Endodermal cell (in vitro differentiated cells): ENCODE measurements at regions not wholly inside any gene's neighbourhood (a gene's known extent, or its start where the extent isn't known, plus 50 kb on each side); places are given as distances from the start of the nearest gene placed in this dataset.

ENCODE experiments used
- DNase-seq: peaks from one replicate; pipeline ENCODE4 v3.0.0-alpha.2; 2017
- H3K27ac ChIP-seq: 2 replicates; pipeline ENCODE4 v1.5.1; 2013; ENCODE audit warnings: mild to moderate bottlenecking, low read depth, low read length, moderate library complexity
- H3K27me3 ChIP-seq: 2 replicates; pipeline ENCODE4 v1.6.1; 2013; ENCODE audit warnings: mild to moderate bottlenecking, low read length, moderate library complexity; ENCODE audit not compliant: insufficient read depth, control insufficient read depth, poor library complexity, severe bottlenecking
- H3K36me3 ChIP-seq: 2 replicates; pipeline ENCODE4 v1.7.0; 2013; ENCODE audit warnings: mild to moderate bottlenecking, low read length, moderate library complexity; ENCODE audit not compliant: control insufficient read depth, insufficient read depth
- H3K4me1 ChIP-seq: one replicate; pipeline ENCODE4 v1.7.0; 2013; ENCODE audit warnings: low read length; ENCODE audit not compliant: control insufficient read depth, insufficient read depth
- H3K4me3 ChIP-seq: 2 replicates; pipeline ENCODE4 v1.5.1; 2013; ENCODE audit warnings: mild to moderate bottlenecking, low read length, moderate library complexity
- H3K9ac ChIP-seq: 2 replicates; pipeline ENCODE4 v1.6.1; 2013; ENCODE audit warnings: mild to moderate bottlenecking, low read length, moderate library complexity; ENCODE audit not compliant: poor library complexity, severe bottlenecking; ENCODE audit errors: extremely low read depth
- H3K9me3 ChIP-seq: 2 replicates; pipeline ENCODE4 v1.6.1; 2013; ENCODE audit warnings: mild to moderate bottlenecking, low read length, moderate library complexity; ENCODE audit not compliant: control insufficient read depth
- H3K27ac Mint-ChIP-seq: 2 replicates; pipeline ENCODE4 v1.8.0; 2020; ENCODE audit warnings: mixed read lengths
- H3K27me3 Mint-ChIP-seq: 2 replicates; pipeline ENCODE4 v1.8.0; 2021; ENCODE audit warnings: mild to moderate bottlenecking, mixed read lengths; ENCODE audit not compliant: insufficient read depth
- H3K36me3 Mint-ChIP-seq: 2 replicates; pipeline ENCODE4 v1.8.0; 2020; ENCODE audit warnings: low read depth, mixed read lengths
- H3K4me1 Mint-ChIP-seq: 2 replicates; pipeline ENCODE4 v1.8.0; 2020; ENCODE audit warnings: mixed read lengths
- H3K4me3 Mint-ChIP-seq: 2 replicates; pipeline ENCODE4 v1.8.0; 2020; ENCODE audit warnings: mild to moderate bottlenecking, moderate library complexity, mixed read lengths
- H3K9me3 Mint-ChIP-seq: 2 replicates; pipeline ENCODE4 v1.8.0; 2020; ENCODE audit warnings: mild to moderate bottlenecking, mixed read lengths
- WGBS, 2 experiments: methylation state at CpG; one replicate each; pipeline versions ENCODE4 v1.1.5 to v1.1.7; 2013; ENCODE audit warnings: missing lambda C conversion rate in 2 of 2, mixed read lengths in 1 of 2; ENCODE audit not compliant: insufficient coverage in 1 of 2, insufficient read length in 1 of 2; 5-methylcytosine and 5-hydroxymethylcytosine counted together
- TF ChIP-seq, protein P1 (sequence below): fragments of 200-600 bp; sonication (generic); conservative IDR thresholded peaks from 2 replicates; pipeline ENCODE4 v1.5.0; 2021; ENCODE audit warnings: antibody characterized with exemption, mild to moderate bottlenecking

- Histone ChIP-seq H3K27me3 (no peaks in the 10 kb centered on the region), H3K9ac (no peak overlapping the region), H3K9me3 (no peaks in the 10 kb centered on the region), H3K4me3 (no peak overlapping the region), H3K27ac (no peak overlapping the region), H3K36me3 (no peaks in the 10 kb centered on the region), H3K4me1 (no peaks in the 10 kb centered on the region)
- TF ChIP-seq, protein P1, sequence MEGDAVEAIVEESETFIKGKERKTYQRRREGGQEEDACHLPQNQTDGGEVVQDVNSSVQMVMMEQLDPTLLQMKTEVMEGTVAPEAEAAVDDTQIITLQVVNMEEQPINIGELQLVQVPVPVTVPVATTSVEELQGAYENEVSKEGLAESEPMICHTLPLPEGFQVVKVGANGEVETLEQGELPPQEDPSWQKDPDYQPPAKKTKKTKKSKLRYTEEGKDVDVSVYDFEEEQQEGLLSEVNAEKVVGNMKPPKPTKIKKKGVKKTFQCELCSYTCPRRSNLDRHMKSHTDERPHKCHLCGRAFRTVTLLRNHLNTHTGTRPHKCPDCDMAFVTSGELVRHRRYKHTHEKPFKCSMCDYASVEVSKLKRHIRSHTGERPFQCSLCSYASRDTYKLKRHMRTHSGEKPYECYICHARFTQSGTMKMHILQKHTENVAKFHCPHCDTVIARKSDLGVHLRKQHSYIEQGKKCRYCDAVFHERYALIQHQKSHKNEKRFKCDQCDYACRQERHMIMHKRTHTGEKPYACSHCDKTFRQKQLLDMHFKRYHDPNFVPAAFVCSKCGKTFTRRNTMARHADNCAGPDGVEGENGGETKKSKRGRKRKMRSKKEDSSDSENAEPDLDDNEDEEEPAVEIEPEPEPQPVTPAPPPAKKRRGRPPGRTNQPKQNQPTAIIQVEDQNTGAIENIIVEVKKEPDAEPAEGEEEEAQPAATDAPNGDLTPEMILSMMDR, result no peak
- Mint-ChIP-seq H3K36me3 (no peaks in the 10 kb centered on the region), H3K4me3 (no peak overlapping the region), H3K27ac (no peak overlapping the region), H3K9me3 (no peaks in the 10 kb centered on the region), H3K27me3 (no peaks in the 10 kb centered on the region), H3K4me1 (peaks cover 2% of the 10 kb centered on the region)
- DNase-seq, result no peak
- WGBS, 2 experiments, result 87 to 94% methylated on average over 3 to 4 of the region's 4 CpGs
Measured at GRCh38 chr2:196439760-196440159, 199.8 kb upstream of the CCDC150 start.

DNA sequence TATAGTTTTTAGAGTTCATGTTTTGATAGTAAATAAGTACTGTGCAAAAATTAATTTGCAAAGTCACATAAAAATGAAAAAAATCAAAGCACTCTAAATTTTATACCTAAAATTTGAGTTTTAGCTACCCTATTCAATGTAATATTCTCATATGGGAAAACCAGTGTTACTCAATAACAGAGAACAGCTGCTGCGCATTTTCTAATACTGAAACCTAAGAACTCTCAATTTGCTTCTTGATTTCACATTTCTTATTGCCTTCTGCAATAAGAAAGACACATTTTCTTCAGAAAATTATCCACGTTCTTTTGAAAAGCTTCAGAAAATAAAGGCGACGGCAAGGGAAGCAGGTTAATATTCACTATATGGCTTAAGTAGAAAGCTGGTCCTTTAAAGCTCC is 199.1 kb upstream of the CCDC150 start:
- no peaks in the 10 kb centered on the region for H3K27me3 Mint-ChIP-seq
- Histone ChIP-seq H3K4me3 (no peak overlapping the region), H3K9me3 (no peaks in the 10 kb centered on the region), H3K4me1 (no peaks in the 10 kb centered on the region), H3K36me3 (no peaks in the 10 kb centered on the region), H3K27ac (no peak overlapping the region), H3K9ac (no peak overlapping the region), H3K27me3 (no peaks in the 10 kb centered on the region)
- H3K27ac Mint-ChIP-seq, result no peak overlapping the region
- TF ChIP-seq, protein P1, result no peak
- H3K4me1 Mint-ChIP-seq, result peaks cover 2% of the 10 kb centered on the region
- 89 to 100% methylated on average over 2 to 4 of the region's 4 CpGs for WGBS, 2 experiments
- DNase-seq, result no peak
- H3K4me3 Mint-ChIP-seq, result no peak overlapping the region
- no peaks in the 10 kb centered on the region for H3K9me3 Mint-ChIP-seq
- no peaks in the 10 kb centered on the region for H3K36me3 Mint-ChIP-seq

- H3K4me3 ChIP-seq, result no peak overlapping the region
- H3K9me3 ChIP-seq, result no peaks in the 10 kb centered on the region
- Mint-ChIP-seq H3K9me3 (no peaks in the 10 kb centered on the region), H3K4me1 (peaks cover 2% of the 10 kb centered on the region), H3K27ac (no peak overlapping the region), H3K27me3 (no peaks in the 10 kb centered on the region), H3K4me3 (no peak overlapping the region), H3K36me3 (no peaks in the 10 kb centered on the region)
- no peaks in the 10 kb centered on the region for H3K36me3 ChIP-seq
- no peak overlapping the region for H3K9ac ChIP-seq
- DNase-seq, result no peak
- WGBS, 2 experiments, result 80 to 96% methylated on average over 1 to 2 of the region's 2 CpGs
- H3K4me1 ChIP-seq, result no peaks in the 10 kb centered on the region
- H3K27me3 ChIP-seq, result no peaks in the 10 kb centered on the region
- TF ChIP-seq, protein P1, result no peak
- H3K27ac ChIP-seq, result no peak overlapping the region
Measured at GRCh38 chr2:196441527-196441926, 198.0 kb upstream of the CCDC150 start.
